ENCODE measurements at regions not wholly inside any gene's neighbourhood (a gene's known extent, or its start where the extent isn't known, plus 50 kb on each side); places are given as distances from the start of the nearest gene placed in this dataset.

DNA sequence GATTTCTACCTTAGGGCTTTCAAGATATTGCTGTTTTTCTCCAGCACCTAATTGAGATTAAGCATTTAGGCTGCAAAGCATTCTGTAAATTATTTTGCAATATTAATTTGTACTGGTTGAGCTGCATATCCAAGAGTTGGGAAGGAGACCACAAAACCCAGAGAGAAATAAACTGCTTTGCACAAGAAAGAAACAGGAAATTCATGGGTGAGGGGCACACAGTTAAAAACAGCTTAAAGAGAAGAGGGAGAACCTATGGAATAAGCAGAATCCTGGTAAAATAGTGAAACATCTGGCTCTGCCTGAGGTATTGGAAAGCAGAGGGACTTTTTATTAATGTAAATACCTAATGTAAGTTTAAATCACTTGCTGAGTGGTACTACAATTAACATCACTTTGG lies 243.0 kb downstream of the TMEM167A start:
- TF ChIP-seq, protein P1, sequence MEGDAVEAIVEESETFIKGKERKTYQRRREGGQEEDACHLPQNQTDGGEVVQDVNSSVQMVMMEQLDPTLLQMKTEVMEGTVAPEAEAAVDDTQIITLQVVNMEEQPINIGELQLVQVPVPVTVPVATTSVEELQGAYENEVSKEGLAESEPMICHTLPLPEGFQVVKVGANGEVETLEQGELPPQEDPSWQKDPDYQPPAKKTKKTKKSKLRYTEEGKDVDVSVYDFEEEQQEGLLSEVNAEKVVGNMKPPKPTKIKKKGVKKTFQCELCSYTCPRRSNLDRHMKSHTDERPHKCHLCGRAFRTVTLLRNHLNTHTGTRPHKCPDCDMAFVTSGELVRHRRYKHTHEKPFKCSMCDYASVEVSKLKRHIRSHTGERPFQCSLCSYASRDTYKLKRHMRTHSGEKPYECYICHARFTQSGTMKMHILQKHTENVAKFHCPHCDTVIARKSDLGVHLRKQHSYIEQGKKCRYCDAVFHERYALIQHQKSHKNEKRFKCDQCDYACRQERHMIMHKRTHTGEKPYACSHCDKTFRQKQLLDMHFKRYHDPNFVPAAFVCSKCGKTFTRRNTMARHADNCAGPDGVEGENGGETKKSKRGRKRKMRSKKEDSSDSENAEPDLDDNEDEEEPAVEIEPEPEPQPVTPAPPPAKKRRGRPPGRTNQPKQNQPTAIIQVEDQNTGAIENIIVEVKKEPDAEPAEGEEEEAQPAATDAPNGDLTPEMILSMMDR (IDR thresholded peaks at IDR 0.05; ENCODE audit: extremely low read depth, insufficient read depth, missing control alignments) = no peak
- no peak for DNase-seq (ENCODE audit: low spot score)
- in situ Hi-C loops (cut with MboI; ENCODE audit: low pct_unique_long_range_greater_than_20kb, low sequenced_read_pairs, unreplicated experiment) = no loop called here

- in situ Hi-C loops (cut with MboI; ENCODE audit: low pct_unique_long_range_greater_than_20kb, low sequenced_read_pairs, unreplicated experiment) = no loop called here
- TF ChIP-seq, protein P1 (IDR thresholded peaks at IDR 0.05; ENCODE audit: extremely low read depth, insufficient read depth, missing control alignments) = no peak
- DNase-seq (ENCODE audit: low spot score) = no peak
Measured at GRCh38 chr5:82833277-82833676, 243.9 kb downstream of the TMEM167A start.

- no peak for DNase-seq (ENCODE audit: low spot score)
- in situ Hi-C loops (cut with MboI; ENCODE audit: low pct_unique_long_range_greater_than_20kb, low sequenced_read_pairs, unreplicated experiment) = no loop called here
- TF ChIP-seq, protein P1 (IDR thresholded peaks at IDR 0.05; ENCODE audit: extremely low read depth, insufficient read depth, missing control alignments) = no peak
Measured at GRCh38 chr5:82832445-82832844, 244.7 kb downstream of the TMEM167A start.

DNA sequence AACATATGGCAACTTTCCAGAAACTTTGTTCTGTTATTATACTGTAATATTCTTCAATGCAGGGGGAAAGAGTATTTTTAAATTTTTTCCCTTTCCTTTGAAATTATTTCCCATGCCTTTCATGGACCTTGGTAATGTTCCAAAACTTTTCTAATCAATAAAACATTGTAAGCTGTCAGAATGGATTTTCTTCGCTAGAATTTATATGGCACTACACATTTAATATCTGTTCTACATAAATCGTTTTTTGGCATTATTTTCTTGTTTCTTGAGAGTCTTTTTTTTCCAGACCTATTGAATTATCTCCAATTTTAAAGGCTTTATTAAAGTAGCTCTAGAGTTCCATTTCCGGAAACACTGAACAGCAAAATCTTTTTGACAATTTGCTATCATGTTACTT lies 249.0 kb downstream of the TMEM167A start:
- in situ Hi-C loops (cut with MboI; ENCODE audit: low pct_unique_long_range_greater_than_20kb, low sequenced_read_pairs, unreplicated experiment) = no loop called here
- TF ChIP-seq, protein P1 (IDR thresholded peaks at IDR 0.05; ENCODE audit: extremely low read depth, insufficient read depth, missing control alignments) = no peak

GRCh38 chr5:82827651-82828050 lies 249.5 kb downstream of the TMEM167A start:
- in situ Hi-C loops (cut with MboI; ENCODE audit: low pct_unique_long_range_greater_than_20kb, low sequenced_read_pairs, unreplicated experiment) = no loop called here
- TF ChIP-seq, protein P1 (IDR thresholded peaks at IDR 0.05; ENCODE audit: extremely low read depth, insufficient read depth, missing control alignments) = no peak
- no peak for DNase-seq (ENCODE audit: low spot score)

More for the DNA sequence above, 249.0 kb downstream of the TMEM167A start:
- no peak for DNase-seq (ENCODE audit: low spot score)

DNA sequence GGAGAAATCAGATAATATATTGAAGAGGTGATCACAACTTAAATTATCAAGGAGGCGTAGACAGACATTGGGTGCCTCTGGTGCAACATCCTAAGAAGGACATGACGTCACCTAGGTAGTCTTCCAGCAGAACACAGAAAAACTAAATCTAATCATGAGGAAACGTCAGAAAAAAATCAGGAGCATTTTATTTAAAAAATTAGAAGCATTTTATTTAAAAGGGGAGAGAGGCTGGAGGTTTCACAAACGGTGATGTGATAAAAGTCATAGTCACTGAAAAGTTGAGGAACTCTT lies 254.6 kb downstream of the TMEM167A start:
- in situ Hi-C loops (cut with MboI; ENCODE audit: low pct_unique_long_range_greater_than_20kb, low sequenced_read_pairs, unreplicated experiment) = no loop called here
- no peak for DNase-seq (ENCODE audit: low spot score)
- TF ChIP-seq, protein P1 (IDR thresholded peaks at IDR 0.05; ENCODE audit: extremely low read depth, insufficient read depth, missing control alignments) = no peak
